HEK293 (cell line): ENCODE measurements at regions not wholly inside any gene's neighbourhood (a gene's known extent, or its start where the extent isn't known, plus 50 kb on each side); places are given as distances from the start of the nearest gene placed in this dataset.

ENCODE experiments used
- BCL11A ChIP-seq: fragments of 450-650 bp; formaldehyde crosslinking; IDR thresholded peaks from 2 replicates; pipeline ENCODE4 v1.5.1; 2016; ENCODE audit warnings: low read depth, missing biosample characterization, missing genetic modification characterization
- CTCF ChIP-seq: fragments of 450-650 bp; formaldehyde crosslinking; IDR thresholded peaks from 2 replicates; pipeline ENCODE4 v1.5.1; 2016; ENCODE audit warnings: missing biosample characterization, missing genetic modification characterization
- SP2 ChIP-seq: fragments of 450-650 bp; formaldehyde crosslinking; IDR thresholded peaks from 2 replicates; pipeline ENCODE4 v1.5.1; 2016; ENCODE audit warnings: missing biosample characterization, missing genetic modification characterization
- ZBTB8A ChIP-seq: fragments of 450-650 bp; formaldehyde crosslinking; IDR thresholded peaks from 2 replicates; pipeline ENCODE4 v1.5.1; 2016; ENCODE audit warnings: missing biosample characterization, missing genetic modification characterization
- ZNF416 ChIP-seq: fragments of 450-650 bp; formaldehyde crosslinking; IDR thresholded peaks from 2 replicates; pipeline ENCODE4 v1.5.1; 2016; ENCODE audit warnings: missing biosample characterization, missing genetic modification characterization
- TF ChIP-seq, protein P1 (sequence below): fragments of 450-650 bp; formaldehyde crosslinking; IDR thresholded peaks from 2 replicates; pipeline ENCODE4 v1.5.1; 2016; ENCODE audit warnings: missing biosample characterization, missing genetic modification characterization, low read depth

DNA sequence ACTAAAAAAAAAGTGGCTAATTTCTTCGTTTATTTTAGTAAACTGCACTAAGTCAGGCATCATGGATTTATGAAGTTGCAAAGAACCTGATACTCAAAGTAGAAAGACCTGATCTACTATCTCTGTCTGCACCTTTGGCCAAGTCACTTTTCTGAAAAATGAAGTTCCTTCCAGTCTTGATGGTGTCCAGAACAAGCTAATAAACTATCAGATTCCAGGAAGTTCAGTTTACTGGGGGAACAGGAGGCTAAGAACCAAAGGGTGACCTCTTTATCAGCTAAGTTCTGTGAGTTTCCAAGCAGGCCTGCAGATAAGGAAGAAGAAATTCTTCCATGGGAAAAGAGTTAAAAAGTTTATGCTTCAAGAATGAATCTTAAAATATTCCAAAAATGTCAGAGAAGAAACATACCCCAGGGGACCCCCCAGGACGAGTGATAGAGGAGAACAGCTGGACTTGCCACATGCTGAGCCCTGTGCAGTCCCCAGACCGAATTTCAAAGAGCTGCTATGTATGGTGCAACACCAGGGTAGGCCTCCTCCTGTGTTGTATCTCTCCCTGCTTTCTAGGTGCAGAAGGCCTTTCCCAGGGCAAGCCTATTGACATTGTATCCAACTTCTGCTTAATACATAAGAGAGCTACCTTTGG, 72.8 kb upstream of the FGGY start:
- TF ChIP-seq ZNF416 (tag by site-specific recombination) (no peak), SP2 (tag by site-specific recombination) (no peak), CTCF (tag by site-specific recombination) (no peak), ZBTB8A (no peak), BCL11A (tag by site-specific recombination) (no peak)
- TF ChIP-seq, protein P1, sequence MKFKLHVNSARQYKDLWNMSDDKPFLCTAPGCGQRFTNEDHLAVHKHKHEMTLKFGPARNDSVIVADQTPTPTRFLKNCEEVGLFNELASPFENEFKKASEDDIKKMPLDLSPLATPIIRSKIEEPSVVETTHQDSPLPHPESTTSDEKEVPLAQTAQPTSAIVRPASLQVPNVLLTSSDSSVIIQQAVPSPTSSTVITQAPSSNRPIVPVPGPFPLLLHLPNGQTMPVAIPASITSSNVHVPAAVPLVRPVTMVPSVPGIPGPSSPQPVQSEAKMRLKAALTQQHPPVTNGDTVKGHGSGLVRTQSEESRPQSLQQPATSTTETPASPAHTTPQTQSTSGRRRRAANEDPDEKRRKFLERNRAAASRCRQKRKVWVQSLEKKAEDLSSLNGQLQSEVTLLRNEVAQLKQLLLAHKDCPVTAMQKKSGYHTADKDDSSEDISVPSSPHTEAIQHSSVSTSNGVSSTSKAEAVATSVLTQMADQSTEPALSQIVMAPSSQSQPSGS (tag by site-specific recombination) = no peak
